MM.1S (cell line): ENCODE measurements at regions not wholly inside any gene's neighbourhood (a gene's known extent, or its start where the extent isn't known, plus 50 kb on each side); places are given as distances from the start of the nearest gene placed in this dataset.

Source experiments
- DNase-seq: peaks from one replicate; pipeline ENCODE4 v3.0.0-alpha.2; 2015
- H2AFZ ChIP-seq: fragments of 300-600 bp; sonication (generic); 2 replicates; pipeline ENCODE4 v1.6.0; 2016; ENCODE audit warnings: antibody characterized with exemption, low read length
- H3F3A ChIP-seq: fragments of 300-600 bp; sonication (generic); 2 replicates; pipeline ENCODE4 v1.6.1; 2016; ENCODE audit warnings: mild to moderate bottlenecking, antibody characterized with exemption, low read length, moderate library complexity, mixed read lengths; ENCODE audit not compliant: insufficient read depth
- H3K27ac ChIP-seq: fragments of 300-600 bp; sonication (generic); 2 replicates; pipeline ENCODE4 v1.5.1; 2016; ENCODE audit warnings: mild to moderate bottlenecking, low read length
- H3K27me3 ChIP-seq: fragments of 300-600 bp; sonication (generic); replicated peaks from 2 replicates; pipeline ENCODE4 v1.6.0; 2016; ENCODE audit warnings: low read length; ENCODE audit not compliant: insufficient read depth
- H3K36me3 ChIP-seq: fragments of 300-600 bp; sonication (generic); replicated peaks from 2 replicates; pipeline ENCODE4 v1.6.1; 2016; ENCODE audit warnings: mild to moderate bottlenecking, low read length, mixed read lengths; ENCODE audit not compliant: insufficient read depth
- H3K4me1 ChIP-seq: fragments of 300-600 bp; sonication (generic); 2 replicates; pipeline ENCODE4 v1.6.1; 2016; ENCODE audit warnings: low read length, mixed read lengths
- H3K4me2 ChIP-seq: fragments of 300-600 bp; sonication (generic); 2 replicates; pipeline ENCODE4 v1.6.0; 2016; ENCODE audit warnings: low read depth, low read length
- H3K4me3 ChIP-seq: fragments of 300-600 bp; sonication (generic); 2 replicates; pipeline ENCODE4 v1.5.1; 2016; ENCODE audit warnings: low read length, mixed read lengths
- H3K79me2 ChIP-seq: fragments of 300-600 bp; sonication (generic); 2 replicates; pipeline ENCODE4 v1.6.1; 2016; ENCODE audit warnings: mixed run types, low read length, mixed read lengths
- H3K9ac ChIP-seq: fragments of 300-600 bp; sonication (generic); 2 replicates; pipeline ENCODE4 v1.6.1; 2016; ENCODE audit warnings: low read length, mixed read lengths
- H3K9me2 ChIP-seq: fragments of 300-600 bp; sonication (generic); replicated peaks from 2 replicates; pipeline ENCODE4 v1.6.1; 2016; ENCODE audit warnings: mild to moderate bottlenecking, low read length, mixed read lengths; ENCODE audit not compliant: insufficient read depth
- H3K9me3 ChIP-seq: fragments of 300-600 bp; sonication (generic); replicated peaks from 2 replicates; pipeline ENCODE4 v1.6.1; 2016; ENCODE audit warnings: mild to moderate bottlenecking, low read length, mixed read lengths; ENCODE audit not compliant: insufficient read depth
- H4K20me1 ChIP-seq: fragments of 300-600 bp; sonication (generic); 2 replicates; pipeline ENCODE4 v1.6.1; 2016; ENCODE audit warnings: mild to moderate bottlenecking, low read length, moderate library complexity, mixed read lengths; ENCODE audit not compliant: insufficient read depth
- EZH2 ChIP-seq: fragments of 300-600 bp; sonication (generic); optimal IDR thresholded peaks from 2 replicates; pipeline ENCODE3; 2017; ENCODE audit warnings: low read depth, mild to moderate bottlenecking, antibody characterized with exemption, low read length, mixed read lengths
- EZH2phosphoT487 ChIP-seq: fragments of 300-600 bp; sonication (generic); IDR thresholded peaks from 2 replicates; pipeline ENCODE4 v1.6.1; 2018; ENCODE audit warnings: antibody characterized with exemption, low read length
- TF ChIP-seq, protein P1 (sequence below): fragments of 300-600 bp; sonication (generic); IDR thresholded peaks from 2 replicates; pipeline ENCODE4 v1.5.1; 2016; ENCODE audit warnings: antibody characterized with exemption, low read length, mixed read lengths

DNA sequence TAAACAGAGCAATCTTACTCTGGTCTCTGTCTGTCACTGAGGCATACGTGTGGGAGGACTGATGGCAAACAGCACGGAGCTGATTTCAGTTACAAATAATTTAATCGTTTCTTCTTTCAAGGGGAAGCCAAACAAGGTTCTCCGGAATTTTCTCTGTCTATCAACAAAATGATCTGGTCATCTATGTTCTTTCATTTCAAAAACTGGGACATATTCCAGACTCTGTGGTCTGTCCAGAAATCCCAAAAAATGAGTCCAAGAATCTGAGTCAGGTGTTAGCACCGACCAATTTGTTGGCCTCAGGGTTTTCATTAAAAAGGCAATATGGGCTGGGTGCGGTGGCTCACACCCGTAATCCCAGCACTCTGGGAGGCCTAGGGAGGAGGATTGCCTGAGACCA is 69.9 kb upstream of the ZNF608 start:
- no peak for DNase-seq
- no peak overlapping the region for H3K9ac ChIP-seq
- TF ChIP-seq, protein P1, sequence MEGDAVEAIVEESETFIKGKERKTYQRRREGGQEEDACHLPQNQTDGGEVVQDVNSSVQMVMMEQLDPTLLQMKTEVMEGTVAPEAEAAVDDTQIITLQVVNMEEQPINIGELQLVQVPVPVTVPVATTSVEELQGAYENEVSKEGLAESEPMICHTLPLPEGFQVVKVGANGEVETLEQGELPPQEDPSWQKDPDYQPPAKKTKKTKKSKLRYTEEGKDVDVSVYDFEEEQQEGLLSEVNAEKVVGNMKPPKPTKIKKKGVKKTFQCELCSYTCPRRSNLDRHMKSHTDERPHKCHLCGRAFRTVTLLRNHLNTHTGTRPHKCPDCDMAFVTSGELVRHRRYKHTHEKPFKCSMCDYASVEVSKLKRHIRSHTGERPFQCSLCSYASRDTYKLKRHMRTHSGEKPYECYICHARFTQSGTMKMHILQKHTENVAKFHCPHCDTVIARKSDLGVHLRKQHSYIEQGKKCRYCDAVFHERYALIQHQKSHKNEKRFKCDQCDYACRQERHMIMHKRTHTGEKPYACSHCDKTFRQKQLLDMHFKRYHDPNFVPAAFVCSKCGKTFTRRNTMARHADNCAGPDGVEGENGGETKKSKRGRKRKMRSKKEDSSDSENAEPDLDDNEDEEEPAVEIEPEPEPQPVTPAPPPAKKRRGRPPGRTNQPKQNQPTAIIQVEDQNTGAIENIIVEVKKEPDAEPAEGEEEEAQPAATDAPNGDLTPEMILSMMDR = no peak
- no peak for TF ChIP-seq EZH2
- no peak for TF ChIP-seq EZH2phosphoT487
- H2AFZ ChIP-seq = no peak overlapping the region
- no peaks in the 10 kb centered on the region for H3K4me1 ChIP-seq
- no peaks in the 10 kb centered on the region for H3K79me2 ChIP-seq
- no peaks in the 10 kb centered on the region for H3K27me3 ChIP-seq
- H3K4me2 ChIP-seq = no peak overlapping the region
- H3K9me2 ChIP-seq = no peaks in the 10 kb centered on the region
- H3K4me3 ChIP-seq = no peak overlapping the region
- no peak overlapping the region for H3K27ac ChIP-seq
- H3K36me3 ChIP-seq = no peaks in the 10 kb centered on the region
- H3F3A ChIP-seq = no peaks in the 10 kb centered on the region
- H3K9me3 ChIP-seq = no peaks in the 10 kb centered on the region
- H4K20me1 ChIP-seq = no peaks in the 10 kb centered on the region

DNA sequence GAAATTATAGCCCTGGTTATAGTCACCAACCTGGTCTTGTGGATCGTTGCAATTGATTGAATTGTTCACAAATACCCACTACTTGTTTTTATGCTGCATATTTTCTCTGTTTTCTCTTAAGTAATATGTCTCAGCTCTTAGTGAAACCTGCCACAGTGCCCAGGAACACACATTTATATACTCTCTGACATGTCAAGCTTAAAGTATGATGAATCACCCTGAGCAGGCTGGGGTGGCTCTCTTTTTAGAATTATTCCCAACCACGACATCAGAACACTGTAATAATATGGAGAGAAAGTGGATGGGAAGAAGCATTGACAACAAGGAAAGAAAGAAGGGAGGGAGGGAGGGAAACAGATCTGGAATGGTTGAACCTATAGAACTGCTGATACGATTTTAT is 72.8 kb upstream of the ZNF608 start:
- DNase-seq = no peak
- no peak overlapping the region for H2AFZ ChIP-seq
- H3K4me2 ChIP-seq = no peak overlapping the region
- H3K36me3 ChIP-seq = no peaks in the 10 kb centered on the region
- no peaks in the 10 kb centered on the region for H3K4me1 ChIP-seq
- H4K20me1 ChIP-seq = no peaks in the 10 kb centered on the region
- no peaks in the 10 kb centered on the region for H3K79me2 ChIP-seq
- no peak overlapping the region for H3K4me3 ChIP-seq
- TF ChIP-seq EZH2 (no peak), EZH2phosphoT487 (no peak)
- TF ChIP-seq, protein P1 = no peak
- no peaks in the 10 kb centered on the region for H3F3A ChIP-seq
- no peak overlapping the region for H3K27ac ChIP-seq
- H3K9ac ChIP-seq = no peak overlapping the region
- H3K9me2 ChIP-seq = no peaks in the 10 kb centered on the region
- H3K9me3 ChIP-seq = no peaks in the 10 kb centered on the region
- no peaks in the 10 kb centered on the region for H3K27me3 ChIP-seq

DNA sequence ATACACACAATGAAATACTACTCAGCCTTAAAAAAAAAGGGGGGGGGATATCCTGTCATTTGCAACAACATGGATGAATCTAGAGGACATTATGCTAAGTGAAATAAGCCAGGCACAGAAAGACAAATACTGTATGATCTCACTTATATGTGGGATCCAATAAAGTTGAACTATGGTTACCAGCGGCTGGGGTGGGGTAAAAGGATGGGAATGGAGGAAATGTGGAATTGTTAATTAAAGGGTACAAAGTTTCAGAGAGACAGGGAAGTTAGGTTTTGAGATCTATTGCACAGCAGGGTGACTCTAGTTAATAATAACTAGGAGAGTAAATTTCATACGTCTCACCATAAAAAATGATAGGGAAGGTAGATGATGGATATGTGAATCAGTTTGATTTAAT is 76.2 kb upstream of the ZNF608 start:
- Histone ChIP-seq H3K4me2 (no peak overlapping the region), H3K9ac (no peak overlapping the region), H3K27ac (no peak overlapping the region), H4K20me1 (no peaks in the 10 kb centered on the region), H2AFZ (no peak overlapping the region), H3K9me3 (no peaks in the 10 kb centered on the region), H3K36me3 (no peaks in the 10 kb centered on the region), H3F3A (no peaks in the 10 kb centered on the region), H3K4me3 (no peak overlapping the region), H3K79me2 (no peaks in the 10 kb centered on the region), H3K4me1 (no peaks in the 10 kb centered on the region), H3K27me3 (no peaks in the 10 kb centered on the region), H3K9me2 (no peaks in the 10 kb centered on the region)
- no peak for DNase-seq
- TF ChIP-seq, protein P1 = no peak
- TF ChIP-seq EZH2 (no peak), EZH2phosphoT487 (no peak)
